HG02642 (cell line): ENCODE measurements at regions not wholly inside any gene's neighbourhood (a gene's known extent, or its start where the extent isn't known, plus 50 kb on each side); places are given as distances from the start of the nearest gene placed in this dataset.

ENCODE experiments used
- ATAC-seq: cut with Tn5 transposase; IDR thresholded peaks from one replicate; pipeline ENCODE4 v1.9.1; 2021; ENCODE audit warnings: mild to moderate bottlenecking; ENCODE audit not compliant: unreplicated experiment, poor library complexity

DNA sequence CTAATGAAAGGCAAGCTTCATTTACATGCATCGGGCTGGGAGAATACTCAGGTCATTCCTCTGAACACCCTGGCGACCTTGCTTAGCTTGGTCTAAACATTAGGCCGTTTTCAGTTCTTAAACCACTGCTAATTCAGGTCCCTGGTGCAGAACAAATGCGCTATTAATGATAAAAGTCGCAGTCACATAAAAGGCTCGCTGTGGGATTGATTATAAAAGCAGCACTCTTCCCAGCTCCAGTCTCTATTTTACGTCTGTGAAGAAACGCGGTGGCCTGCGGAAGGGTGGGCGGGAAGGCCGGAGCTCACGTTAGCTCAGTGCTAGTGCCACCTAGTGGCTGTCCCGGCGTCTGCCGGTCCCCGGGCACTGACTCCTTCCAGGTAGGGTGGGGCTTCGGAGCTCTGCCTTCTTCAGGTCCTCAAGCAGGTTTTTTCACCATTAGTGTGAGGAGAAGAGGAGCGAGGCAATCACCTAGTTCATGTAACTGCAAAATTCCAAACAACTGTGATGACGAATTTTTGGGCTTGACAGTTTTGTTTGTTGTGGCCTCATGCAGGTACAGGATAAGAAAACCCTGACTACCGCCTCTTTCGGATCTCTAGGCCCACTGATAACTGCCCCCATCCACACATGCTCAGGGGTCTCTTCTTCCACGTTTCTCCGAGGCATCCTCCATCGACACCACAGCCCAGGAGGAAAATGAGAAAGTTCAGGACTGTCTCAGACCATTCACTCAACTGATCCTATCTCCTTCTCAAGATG lies 66.5 kb upstream of the CLMP start:
- peak; percentile 66 for ATAC-seq

DNA sequence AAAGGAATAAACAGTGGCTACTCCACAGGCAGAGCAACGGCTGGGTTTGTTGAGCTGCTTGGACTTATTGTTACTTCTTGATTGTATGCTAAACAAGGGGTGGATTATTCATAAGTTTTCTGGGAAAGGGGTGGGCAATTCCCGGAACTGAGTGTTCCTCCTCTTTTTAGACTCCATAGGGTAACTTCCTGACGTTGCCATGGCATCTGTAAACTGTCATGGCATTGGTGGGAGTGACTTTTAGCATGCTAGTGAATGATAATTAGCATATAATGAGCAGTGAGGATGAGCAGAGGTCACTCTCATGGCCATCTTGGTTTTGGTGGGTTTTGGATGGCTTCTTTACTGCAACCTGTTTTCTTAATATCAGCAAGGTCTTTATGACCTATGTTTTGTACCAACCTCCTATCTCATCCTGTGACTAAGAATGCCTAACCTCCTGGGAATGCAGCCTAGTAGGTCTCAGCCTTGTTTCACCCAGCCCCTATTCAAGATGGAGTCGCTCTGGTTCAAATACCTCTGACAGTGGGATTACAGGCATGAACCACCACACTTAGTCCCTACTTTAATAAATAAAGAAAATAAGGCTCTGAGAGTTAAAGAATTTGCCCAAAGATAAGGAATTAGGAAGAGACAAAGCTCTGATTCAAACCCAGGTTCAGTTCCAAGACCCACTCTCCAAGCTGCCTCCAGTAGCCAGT lies 65.6 kb upstream of the CLMP start:
- no peak for ATAC-seq

DNA sequence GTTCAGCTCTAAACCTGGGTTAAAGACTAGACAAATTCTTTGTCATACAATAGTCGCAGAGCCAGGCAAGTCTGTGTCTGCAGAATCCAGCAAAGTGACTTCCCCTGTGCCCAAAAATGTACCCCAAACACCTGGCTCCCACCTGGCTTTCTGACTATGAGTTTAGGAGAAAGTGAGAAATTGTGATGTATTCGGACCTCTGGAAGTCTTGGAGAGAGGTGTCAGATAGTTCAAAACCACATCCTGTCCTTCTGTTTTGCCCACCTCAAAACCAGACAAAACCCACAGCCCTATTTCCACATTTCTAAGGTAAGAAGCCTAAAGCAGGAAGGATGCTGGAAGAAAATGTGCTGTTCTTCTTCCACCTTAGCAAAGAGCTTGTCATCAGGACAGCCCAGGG lies 63.8 kb upstream of the CLMP start:
- ATAC-seq, result no peak

DNA sequence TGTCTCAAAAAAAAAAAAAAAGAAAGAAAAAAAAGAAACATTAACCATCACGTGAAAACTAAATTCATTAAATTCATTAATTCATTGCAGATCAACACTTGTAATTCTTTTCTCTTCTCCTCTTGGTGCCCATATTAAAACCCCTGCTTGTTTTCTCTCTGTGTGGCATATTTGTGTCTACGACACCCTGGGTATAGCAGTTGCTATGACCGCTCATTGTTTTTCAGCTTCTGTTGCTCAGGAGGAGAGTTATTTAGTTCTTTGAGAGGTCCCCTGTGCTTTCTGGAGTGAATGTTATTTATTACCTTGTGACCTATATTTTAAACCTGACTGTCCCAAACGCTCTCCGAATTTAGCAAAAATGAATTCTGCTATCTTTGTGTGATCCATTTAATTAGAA lies 62.3 kb upstream of the CLMP start:
- ATAC-seq, result no peak

DNA sequence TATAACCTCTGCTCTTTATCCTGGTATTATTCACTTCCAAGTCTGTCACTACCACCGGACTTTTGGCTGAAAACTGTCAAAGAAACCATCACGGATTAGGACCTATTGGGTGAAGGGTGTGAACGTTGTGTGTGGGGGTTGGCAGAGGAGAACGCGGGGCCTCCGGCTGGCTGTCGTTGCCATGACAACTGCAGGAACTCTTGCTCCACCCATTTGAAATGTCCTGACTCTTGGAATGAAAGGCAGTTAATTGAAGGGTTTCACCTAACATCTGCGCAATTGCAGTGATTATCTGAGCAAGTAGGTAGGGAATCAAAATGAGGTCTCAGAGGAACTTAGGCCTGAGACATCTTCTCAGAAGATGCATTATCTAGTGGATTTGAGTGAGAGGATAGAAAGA lies 60.9 kb upstream of the CLMP start:
- no peak for ATAC-seq

DNA sequence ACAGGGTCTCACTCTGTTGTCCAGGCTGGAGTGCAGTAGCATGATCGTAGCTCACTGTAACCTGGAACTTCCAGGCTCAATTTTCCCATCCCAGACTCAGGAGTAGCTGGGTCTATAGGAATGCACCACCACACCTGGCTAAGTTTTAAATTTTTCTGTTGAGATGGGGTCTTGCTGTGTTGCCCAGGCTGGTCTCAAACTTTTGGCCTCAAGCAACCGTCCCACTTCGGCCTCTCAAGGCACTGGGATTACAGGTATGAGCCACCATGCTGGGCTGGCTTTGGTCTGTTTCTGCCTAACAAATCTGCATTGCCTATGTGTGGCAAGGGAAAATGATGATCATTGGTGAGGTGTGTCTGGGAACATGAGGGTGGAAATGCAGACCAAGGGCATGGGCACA lies 59.3 kb upstream of the CLMP start:
- no peak for ATAC-seq

DNA sequence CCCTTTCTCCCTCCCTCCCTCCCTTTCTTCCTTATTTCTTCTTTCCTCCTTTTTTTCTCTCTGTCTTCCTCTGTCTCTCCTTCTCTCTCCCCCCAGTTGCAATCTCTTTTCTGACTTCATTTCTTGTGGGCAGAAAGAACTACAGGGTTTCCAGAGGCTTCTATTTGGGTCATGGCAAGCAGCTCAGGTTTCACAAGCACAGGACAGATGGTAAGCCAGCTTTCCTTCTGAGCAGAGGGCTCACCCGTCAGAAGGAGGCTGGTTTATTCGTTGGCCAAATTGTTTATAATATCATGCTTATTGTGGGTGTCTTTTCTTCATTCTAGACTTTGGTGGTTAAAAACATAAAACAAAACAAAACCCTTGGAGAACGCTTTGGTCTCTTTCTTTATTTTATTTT lies 58.9 kb upstream of the CLMP start:
- ATAC-seq, result no peak

DNA sequence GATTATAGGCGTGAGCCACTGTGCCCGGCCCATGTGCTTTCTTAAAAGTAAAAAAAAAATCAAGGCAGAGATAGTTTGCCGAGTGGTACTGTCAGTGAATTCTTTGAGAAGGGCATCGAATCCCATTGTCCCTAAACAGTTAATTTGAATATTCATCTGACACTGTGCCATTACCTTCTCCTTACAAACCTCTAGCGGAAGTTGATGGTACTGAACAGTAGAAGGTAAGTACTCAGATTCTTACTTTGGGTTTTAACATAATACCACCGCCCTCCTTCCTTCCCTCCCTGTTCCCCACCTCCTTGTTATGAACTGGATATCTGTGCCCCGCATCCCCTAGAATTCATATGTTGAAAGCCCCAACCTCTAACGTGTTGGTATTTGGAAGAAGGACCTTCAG lies 58.2 kb upstream of the CLMP start:
- no peak for ATAC-seq

DNA sequence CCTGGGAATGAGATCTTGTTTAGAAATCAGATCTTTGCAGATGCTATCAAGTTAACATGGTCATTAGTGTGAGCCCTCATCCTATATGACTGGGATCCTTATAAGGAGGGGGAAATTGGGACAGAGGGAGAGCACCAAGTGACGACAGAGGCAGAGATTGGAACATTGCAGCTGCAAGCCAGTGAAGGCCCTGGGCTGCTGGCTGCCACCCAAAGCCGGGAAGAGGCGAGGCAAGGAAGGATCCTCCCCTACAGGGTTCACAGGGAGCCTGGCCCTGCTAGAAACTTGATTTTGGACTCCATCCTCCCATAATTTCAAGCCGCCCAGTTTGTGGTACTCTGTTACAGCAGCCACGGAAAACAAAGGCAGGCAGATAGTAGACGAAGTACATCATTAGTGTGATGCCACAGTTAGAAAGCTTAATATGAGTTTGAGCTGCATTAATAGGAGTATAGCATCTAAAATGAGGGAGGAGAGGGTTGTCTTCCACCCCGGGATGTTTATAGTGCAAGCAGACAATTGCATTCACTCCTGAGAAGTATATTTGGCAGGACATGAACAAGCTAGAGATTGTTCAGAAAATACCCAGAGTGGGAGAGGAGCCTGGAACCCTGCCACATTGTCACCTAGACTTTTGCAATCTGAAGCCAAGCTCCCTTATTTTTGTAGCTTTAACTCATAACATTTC lies 56.8 kb upstream of the CLMP start:
- ATAC-seq, result no peak

DNA sequence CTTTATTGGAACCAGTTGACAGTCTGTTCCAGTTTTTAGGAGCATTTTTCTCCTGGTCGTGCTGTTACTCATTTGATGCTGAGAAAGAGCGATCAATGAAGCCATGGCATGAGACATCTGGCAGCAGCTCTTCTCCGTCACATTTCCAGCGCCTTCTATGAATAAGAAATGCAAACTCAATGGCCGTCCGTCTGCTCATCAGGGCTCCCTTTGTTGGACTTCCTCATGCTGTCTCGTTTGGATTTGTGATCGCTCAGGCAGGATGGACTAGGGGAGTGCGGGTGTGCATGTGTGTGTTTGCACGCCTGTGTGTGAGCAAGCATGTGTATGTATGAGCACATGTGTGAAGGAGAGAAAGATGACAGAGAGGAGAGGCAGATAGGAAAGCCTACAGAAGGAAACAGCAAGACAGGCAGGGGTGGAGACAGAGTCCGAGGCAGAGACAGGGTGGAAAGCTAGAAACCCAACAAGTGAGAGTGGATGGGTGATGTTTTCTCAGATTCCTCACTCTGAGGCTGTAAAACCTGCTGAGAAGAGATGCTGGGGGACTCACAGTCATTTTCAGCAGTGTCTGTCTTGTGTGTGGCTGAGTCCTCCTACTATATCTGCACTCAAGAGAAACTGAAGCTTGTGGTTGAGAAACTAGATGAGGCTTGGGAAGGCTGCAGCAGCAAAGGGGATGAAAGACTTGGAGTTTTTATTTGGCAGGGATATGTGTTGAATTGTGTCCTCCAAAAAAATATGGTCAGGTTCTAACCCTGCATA lies 56.0 kb upstream of the CLMP start:
- no peak for ATAC-seq

DNA sequence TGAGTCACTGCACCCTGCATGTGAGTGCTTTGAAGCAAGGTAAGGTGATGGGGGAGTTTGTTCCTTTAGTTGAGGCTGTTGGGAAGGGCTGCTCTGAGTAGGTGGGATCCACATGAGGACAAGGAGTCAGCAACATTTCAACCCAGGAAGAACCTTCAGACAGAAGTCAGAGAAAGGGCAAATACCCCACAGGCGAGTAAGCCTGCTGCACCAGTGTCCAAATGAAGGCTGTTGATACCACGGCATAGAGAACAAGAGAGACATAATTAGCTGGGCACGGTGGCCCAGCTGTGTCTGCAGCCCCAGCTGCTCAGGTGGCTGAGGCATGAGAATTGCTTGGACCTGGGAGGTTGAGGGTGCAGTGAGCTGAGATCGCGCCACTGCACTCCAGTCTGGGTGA lies 54.3 kb upstream of the CLMP start:
- no peak for ATAC-seq

DNA sequence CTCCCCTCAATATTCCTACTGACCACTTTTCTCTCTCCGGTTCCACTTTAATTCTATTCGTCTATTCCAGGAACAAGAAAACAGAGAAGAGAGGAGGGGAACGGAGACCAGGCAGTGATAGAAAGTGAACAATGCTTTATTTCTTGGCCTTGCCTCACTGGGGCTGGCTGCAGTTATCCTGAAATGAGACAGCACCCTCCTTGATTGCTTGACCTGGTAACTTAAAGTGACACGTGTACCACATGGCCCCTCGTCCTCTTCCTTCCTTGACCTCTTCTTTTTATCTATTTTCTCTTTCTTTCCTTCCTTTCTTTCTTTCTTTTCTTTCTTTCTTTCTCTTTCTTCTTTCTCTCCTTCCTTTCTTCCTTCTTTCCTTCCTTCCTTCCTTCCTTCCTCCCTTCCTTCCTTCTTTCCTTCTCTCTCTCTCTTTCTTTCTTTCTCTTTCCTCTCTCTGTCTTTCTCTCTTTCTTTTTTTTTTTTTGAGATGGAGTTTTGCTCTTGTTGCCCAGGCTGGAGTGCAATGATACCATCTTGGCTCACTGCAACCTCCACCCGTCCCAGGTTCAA lies 52.8 kb upstream of the CLMP start:
- no peak for ATAC-seq

DNA sequence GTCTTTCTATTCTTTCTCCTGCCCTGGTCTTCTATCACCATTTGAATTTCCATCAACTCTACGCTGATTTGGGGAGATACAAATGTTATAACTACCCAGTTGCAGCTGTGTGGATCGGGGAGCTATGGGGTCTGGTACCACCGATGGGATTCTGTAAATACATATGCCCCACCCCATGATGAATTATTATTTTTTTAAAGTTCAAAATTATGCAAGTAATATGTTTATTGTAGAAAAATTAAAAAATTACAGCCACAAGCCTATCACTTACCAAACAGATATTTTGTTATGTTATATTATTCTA lies 52.4 kb upstream of the CLMP start:
- no peak for ATAC-seq

DNA sequence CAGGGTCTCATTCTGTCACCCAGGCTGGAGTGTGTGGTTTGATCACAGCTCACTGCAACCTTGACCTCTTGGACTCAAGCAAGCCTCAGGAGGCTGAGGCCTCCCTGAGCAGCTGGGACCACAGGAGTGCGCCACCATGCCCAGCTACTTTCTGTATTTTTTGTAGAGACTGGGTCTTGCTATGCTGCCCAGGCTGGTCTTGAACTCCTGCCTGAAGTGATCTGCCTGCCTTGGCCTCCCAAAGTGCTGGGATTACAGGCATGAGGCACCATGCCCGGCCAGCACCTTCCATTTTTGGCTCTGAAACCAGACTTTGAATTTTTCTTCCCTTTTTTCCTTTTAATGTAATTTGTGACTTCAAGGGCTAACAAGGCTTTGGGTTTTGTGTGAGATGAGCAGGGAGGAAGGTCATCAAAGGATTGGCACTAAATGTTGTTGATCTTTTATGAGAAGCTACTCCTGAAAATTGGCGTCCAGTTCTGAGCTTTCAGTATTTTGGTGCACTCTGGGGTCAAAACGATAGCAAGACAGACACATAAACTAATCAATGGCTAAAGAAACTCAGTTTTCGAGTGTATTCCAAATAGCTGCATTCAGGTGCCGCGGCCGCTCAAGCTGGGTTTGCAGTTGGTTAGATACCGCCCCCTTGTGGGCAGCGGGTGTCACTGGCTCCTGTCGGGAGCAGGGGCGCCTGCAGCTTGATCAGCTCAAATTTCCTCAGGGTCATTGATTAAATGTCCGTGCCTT lies 51.9 kb upstream of the CLMP start:
- ATAC-seq, result peak; percentile 84

DNA sequence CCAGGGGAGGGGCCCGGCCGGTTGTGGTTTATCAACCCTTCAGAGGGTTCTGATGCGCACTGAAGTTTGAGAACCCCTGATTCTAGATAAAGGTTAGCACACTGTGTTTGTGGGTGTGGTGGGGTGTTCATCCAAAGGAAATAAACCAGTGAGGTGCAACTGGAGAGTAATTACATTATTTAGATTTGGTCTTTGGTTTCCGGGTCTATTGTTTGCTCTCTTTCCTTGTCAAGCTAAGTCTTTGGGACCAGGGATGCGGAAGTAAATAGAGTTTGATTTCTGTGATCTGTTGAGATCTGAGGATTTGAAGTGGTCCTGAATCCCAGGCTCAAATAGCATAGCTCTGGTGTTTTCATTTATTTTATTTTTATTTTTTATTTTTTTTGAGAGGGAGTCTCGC lies 50.5 kb upstream of the CLMP start:
- no peak for ATAC-seq
